ENCODE measurements at regions not wholly inside any gene's neighbourhood (a gene's known extent, or its start where the extent isn't known, plus 50 kb on each side); places are given as distances from the start of the nearest gene placed in this dataset.

DNA sequence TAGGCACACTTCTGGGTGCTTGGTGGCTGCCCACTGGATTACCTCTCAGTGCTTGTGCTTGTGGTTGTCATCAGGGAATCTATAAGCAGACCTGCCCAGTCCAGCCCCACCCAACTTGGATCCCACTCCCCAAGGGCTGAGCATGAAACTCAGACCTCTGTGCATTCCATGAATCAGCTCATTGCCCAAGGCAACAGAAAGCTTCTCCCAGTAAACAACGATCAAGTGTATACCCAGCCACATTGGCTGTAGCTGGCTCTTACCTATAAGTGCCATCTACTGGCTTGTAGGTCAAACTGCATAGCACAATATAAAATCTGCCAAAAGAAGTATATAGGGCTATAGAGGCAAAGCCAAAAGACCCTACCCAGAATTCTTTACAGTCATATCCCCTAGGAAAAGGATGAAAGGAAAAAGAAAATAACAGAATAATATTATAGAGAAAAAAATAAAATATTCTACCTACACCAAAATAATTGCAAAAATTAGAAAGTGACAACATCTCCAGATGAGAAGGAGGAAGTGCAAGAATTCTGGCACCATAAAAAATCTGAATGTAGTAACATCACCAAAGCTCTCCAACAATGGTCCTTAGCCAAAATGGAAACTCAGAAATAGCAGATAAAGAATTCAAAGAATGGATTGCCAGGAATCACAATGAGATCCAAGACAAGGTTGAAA is 321.0 kb upstream of the TRPC7 start:
- H3K4me1 Mint-ChIP-seq: no peaks in the 10 kb centered on the region
- ATAC-seq (ENCODE audit: low read depth) (no peak), DNase-seq (no peak)
- POLR2A ChIA-PET: no interaction called here
- no peaks in the 10 kb centered on the region for H3K27me3 Mint-ChIP-seq
- H3K36me3 Mint-ChIP-seq: no peaks in the 10 kb centered on the region
- peaks cover 2% of the 10 kb centered on the region for H3K9me3 Mint-ChIP-seq
- H3K27ac Mint-ChIP-seq: no peak overlapping the region
- H3K4me3 Mint-ChIP-seq: no peak overlapping the region

- Mint-ChIP-seq H3K9me3 (peaks cover 2% of the 10 kb centered on the region), H3K4me3 (no peak overlapping the region), H3K27ac (no peak overlapping the region), H3K27me3 (no peaks in the 10 kb centered on the region), H3K4me1 (no peaks in the 10 kb centered on the region), H3K36me3 (no peaks in the 10 kb centered on the region)
- DNase-seq: no peak
- POLR2A ChIA-PET: no interaction called here
- ATAC-seq (ENCODE audit: low read depth): no peak
Measured at GRCh38 chr5:136682986-136683385, 317.6 kb upstream of the TRPC7 start.

GRCh38 chr5:136679233-136679632 is 313.9 kb upstream of the TRPC7 start:
- no peaks in the 10 kb centered on the region for H3K27me3 Mint-ChIP-seq
- no peaks in the 10 kb centered on the region for H3K36me3 Mint-ChIP-seq
- H3K4me1 Mint-ChIP-seq: no peaks in the 10 kb centered on the region
- POLR2A ChIA-PET: no interaction called here
- no peak overlapping the region for H3K4me3 Mint-ChIP-seq
- H3K27ac Mint-ChIP-seq: no peak overlapping the region
- ATAC-seq (ENCODE audit: low read depth) (no peak), DNase-seq (no peak)
- H3K9me3 Mint-ChIP-seq: no peaks in the 10 kb centered on the region

GRCh38 chr5:136677217-136677616 is 311.9 kb upstream of the TRPC7 start:
- Mint-ChIP-seq H3K4me3 (no peak overlapping the region), H3K9me3 (peaks cover 2% of the 10 kb centered on the region), H3K4me1 (no peaks in the 10 kb centered on the region), H3K27me3 (no peaks in the 10 kb centered on the region), H3K27ac (no peak overlapping the region), H3K36me3 (no peaks in the 10 kb centered on the region)
- no peak for DNase-seq
- no peak for ATAC-seq (ENCODE audit: low read depth)
- POLR2A ChIA-PET: no interaction called here

DNA sequence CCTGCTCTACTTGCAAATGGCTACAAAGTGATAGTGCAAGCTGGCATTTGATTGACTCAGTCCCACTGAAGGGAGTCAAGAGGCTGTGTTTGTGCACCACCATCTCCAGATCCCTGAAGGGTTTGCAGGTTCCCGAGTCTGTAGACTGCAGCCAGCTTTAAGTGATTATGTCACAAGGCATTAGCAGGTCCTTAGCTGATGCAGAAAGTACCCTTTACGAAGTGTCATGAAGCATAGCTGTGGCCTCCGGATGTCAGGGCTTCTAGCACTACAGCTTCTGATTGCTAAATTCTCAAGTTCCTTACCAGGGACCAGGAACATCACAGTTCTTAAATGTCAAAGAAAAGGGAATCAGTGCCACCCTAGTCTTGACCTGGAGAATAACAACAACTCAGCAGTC is 311.3 kb upstream of the TRPC7 start:
- no peak for ATAC-seq (ENCODE audit: low read depth)
- Mint-ChIP-seq H3K36me3 (no peaks in the 10 kb centered on the region), H3K27me3 (no peaks in the 10 kb centered on the region), H3K4me3 (no peak overlapping the region), H3K4me1 (no peaks in the 10 kb centered on the region), H3K9me3 (peaks cover 2% of the 10 kb centered on the region), H3K27ac (no peak overlapping the region)
- no peak for DNase-seq
- POLR2A ChIA-PET: no interaction called here

DNA sequence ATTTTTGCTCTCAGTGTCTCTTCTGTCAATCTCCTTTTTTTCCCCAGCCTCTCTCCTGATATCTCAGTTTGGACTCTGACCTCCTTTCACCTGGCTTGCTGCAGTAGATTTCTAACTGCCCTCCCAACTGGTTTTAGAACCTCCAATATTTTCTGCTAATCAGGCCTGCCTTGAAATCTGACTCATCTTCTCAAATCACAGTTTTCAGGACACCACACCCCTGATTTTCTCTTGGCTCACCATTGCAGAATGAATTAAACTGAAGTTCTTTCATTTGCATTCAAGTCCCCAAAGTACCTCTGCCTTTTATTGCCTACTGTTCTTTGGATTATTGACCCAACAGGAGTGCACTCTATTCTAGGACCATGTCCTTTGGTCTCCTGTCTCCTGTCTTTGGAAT is 310.4 kb upstream of the TRPC7 start:
- no peak for ATAC-seq (ENCODE audit: low read depth)
- H3K4me1 Mint-ChIP-seq: no peaks in the 10 kb centered on the region
- POLR2A ChIA-PET: no interaction called here
- no peak overlapping the region for H3K4me3 Mint-ChIP-seq
- no peaks in the 10 kb centered on the region for H3K36me3 Mint-ChIP-seq
- no peak for DNase-seq
- peaks cover 2% of the 10 kb centered on the region for H3K9me3 Mint-ChIP-seq
- H3K27me3 Mint-ChIP-seq: no peaks in the 10 kb centered on the region
- H3K27ac Mint-ChIP-seq: no peak overlapping the region

- DNase-seq (no peak), ATAC-seq (ENCODE audit: low read depth) (no peak)
- H3K4me1 Mint-ChIP-seq: no peaks in the 10 kb centered on the region
- no peaks in the 10 kb centered on the region for H3K27me3 Mint-ChIP-seq
- no peaks in the 10 kb centered on the region for H3K36me3 Mint-ChIP-seq
- no peak overlapping the region for H3K4me3 Mint-ChIP-seq
- H3K27ac Mint-ChIP-seq: no peak overlapping the region
- POLR2A ChIA-PET: no interaction called here
- H3K9me3 Mint-ChIP-seq: peaks cover 2% of the 10 kb centered on the region
Measured at GRCh38 chr5:136674178-136674577, 308.8 kb upstream of the TRPC7 start.

DNA sequence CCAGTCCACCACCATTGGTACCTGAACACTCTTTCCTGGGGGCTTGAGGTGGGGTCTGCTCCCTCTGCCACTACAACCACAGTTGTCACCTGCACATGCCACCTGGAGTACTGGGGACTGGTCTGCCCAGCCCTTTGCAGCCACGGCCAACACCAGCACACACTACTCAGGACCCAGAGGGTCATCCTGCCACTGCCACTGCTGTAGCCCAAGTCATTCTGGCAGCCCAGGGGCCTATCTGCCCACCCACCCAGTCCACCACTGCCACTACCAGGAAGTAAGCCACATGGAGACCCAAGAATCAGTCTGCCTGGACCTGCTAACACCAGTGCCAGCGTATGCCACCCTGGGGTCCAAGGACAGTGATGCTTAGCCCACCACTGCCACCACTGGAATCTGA is 302.4 kb upstream of the TRPC7 start:
- no peak for ATAC-seq (ENCODE audit: low read depth)
- POLR2A ChIA-PET: no interaction called here
- no peak overlapping the region for H3K4me3 Mint-ChIP-seq

GRCh38 chr5:136666970-136667620 is 301.8 kb upstream of the TRPC7 start:
- Mint-ChIP-seq H3K27me3 (no peaks in the 10 kb centered on the region), H3K27ac (no peak overlapping the region), H3K4me3 (no peak overlapping the region), H3K4me1 (no peaks in the 10 kb centered on the region), H3K9me3 (peaks cover 1% of the 10 kb centered on the region), H3K36me3 (no peaks in the 10 kb centered on the region)
- POLR2A ChIA-PET: no interaction called here
- ATAC-seq (ENCODE audit: low read depth) (no peak), DNase-seq (no peak)

More for the DNA sequence above, 302.4 kb upstream of the TRPC7 start:
- H3K4me1 Mint-ChIP-seq: no peaks in the 10 kb centered on the region
- H3K27ac Mint-ChIP-seq: no peak overlapping the region
- H3K36me3 Mint-ChIP-seq: no peaks in the 10 kb centered on the region
- H3K9me3 Mint-ChIP-seq: peaks cover 1% of the 10 kb centered on the region
- DNase-seq: no peak
- H3K27me3 Mint-ChIP-seq: no peaks in the 10 kb centered on the region

GRCh38 chr5:136665331-136665730 is 300.0 kb upstream of the TRPC7 start:
- POLR2A ChIA-PET: no interaction called here
- Mint-ChIP-seq H3K4me1 (no peaks in the 10 kb centered on the region), H3K36me3 (no peaks in the 10 kb centered on the region), H3K27me3 (no peaks in the 10 kb centered on the region), H3K4me3 (no peak overlapping the region), H3K27ac (no peak overlapping the region), H3K9me3 (peaks cover 1% of the 10 kb centered on the region)
- no peak for DNase-seq
- ATAC-seq (ENCODE audit: low read depth): no peak

GRCh38 chr5:136661026-136661425 is 295.7 kb upstream of the TRPC7 start:
- Mint-ChIP-seq H3K27ac (no peak overlapping the region), H3K9me3 (no peaks in the 10 kb centered on the region), H3K4me3 (no peak overlapping the region), H3K4me1 (no peaks in the 10 kb centered on the region), H3K36me3 (no peaks in the 10 kb centered on the region), H3K27me3 (no peaks in the 10 kb centered on the region)
- DNase-seq (no peak), ATAC-seq (ENCODE audit: low read depth) (no peak)
- POLR2A ChIA-PET: no interaction called here

GRCh38 chr5:136656811-136657210 is 291.5 kb upstream of the TRPC7 start:
- DNase-seq (no peak), ATAC-seq (ENCODE audit: low read depth) (no peak)
- H3K4me1 Mint-ChIP-seq: no peaks in the 10 kb centered on the region
- H3K27me3 Mint-ChIP-seq: no peaks in the 10 kb centered on the region
- no peak overlapping the region for H3K4me3 Mint-ChIP-seq
- H3K36me3 Mint-ChIP-seq: no peaks in the 10 kb centered on the region
- H3K9me3 Mint-ChIP-seq: no peaks in the 10 kb centered on the region
- no peak overlapping the region for H3K27ac Mint-ChIP-seq
- POLR2A ChIA-PET: no interaction called here

DNA sequence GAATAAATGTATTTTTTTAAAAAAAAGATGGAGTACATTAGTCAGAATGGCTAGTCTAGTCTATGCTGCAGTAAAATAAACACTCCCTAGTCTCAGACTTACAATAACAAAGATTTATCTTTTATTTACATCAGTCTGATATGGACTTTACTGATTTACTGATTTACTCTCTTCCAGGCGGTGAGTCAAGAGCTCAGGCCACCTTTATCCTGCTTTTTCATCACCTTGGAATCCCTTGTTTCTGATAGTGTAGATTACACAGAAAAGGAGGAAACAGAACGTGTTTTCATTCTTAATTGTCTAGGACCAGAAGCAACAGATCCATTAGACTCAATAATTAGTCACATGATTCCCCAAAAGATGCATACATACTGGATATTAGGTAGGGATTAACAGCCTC is 290.1 kb upstream of the TRPC7 start:
- Mint-ChIP-seq H3K27ac (no peak overlapping the region), H3K27me3 (no peaks in the 10 kb centered on the region), H3K4me3 (no peak overlapping the region), H3K4me1 (no peaks in the 10 kb centered on the region), H3K36me3 (no peaks in the 10 kb centered on the region), H3K9me3 (no peaks in the 10 kb centered on the region)
- DNase-seq (no peak), ATAC-seq (ENCODE audit: low read depth) (no peak)
- POLR2A ChIA-PET: no interaction called here

DNA sequence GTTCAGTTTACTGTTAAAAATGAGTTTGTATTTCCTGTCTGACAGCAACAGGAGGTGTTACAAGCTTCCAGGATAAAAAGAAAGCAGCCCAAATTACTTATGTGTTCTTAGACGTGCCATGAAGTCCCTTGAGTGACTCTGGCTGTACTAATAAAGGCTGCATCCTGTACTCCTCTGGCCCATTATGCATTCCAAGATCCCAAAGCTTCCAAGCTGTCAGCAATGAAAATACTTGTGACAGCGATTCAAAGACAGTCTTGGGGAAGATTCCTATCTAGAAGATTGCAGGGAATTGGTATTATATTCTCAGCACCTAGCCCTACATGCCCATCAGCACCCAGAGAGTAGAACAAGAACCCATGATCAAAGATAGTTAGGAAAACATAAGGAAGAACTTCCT is 281.6 kb upstream of the TRPC7 start:
- Mint-ChIP-seq H3K36me3 (no peaks in the 10 kb centered on the region), H3K4me1 (no peaks in the 10 kb centered on the region), H3K4me3 (no peak overlapping the region), H3K27ac (no peak overlapping the region), H3K27me3 (no peaks in the 10 kb centered on the region), H3K9me3 (no peaks in the 10 kb centered on the region)
- POLR2A ChIA-PET: no interaction called here
- DNase-seq: no peak
- ATAC-seq (ENCODE audit: low read depth): no peak
